NCI-H1417 treated with DMSO at 0.1 percent for 48 hours (cell line): ENCODE measurements at regions not wholly inside any gene's neighbourhood (a gene's known extent, or its start where the extent isn't known, plus 50 kb on each side); places are given as distances from the start of the nearest gene placed in this dataset.

ENCODE experiments used
- DNase-seq: peaks from one replicate; lab custom pipeline; 2025; lab: John Stamatoyannopoulos, UW

GRCh38 chr2:7468955-7469354 is 551.7 kb downstream of the RNF144A start:
- DNase-seq, result no peak

- DNase-seq, result no peak
Observed at GRCh38 chr2:7471185-7471584, 554.0 kb downstream of the RNF144A start.

GRCh38 chr2:7472465-7472864 is 555.3 kb downstream of the RNF144A start:
- DNase-seq, result no peak

GRCh38 chr2:7473135-7473771 is 556.0 kb downstream of the RNF144A start:
- DNase-seq, result no peak

GRCh38 chr2:7476371-7476770 is 559.2 kb downstream of the RNF144A start:
- no peak for DNase-seq

- DNase-seq, result no peak
Observed at GRCh38 chr2:7479603-7480002, 562.4 kb downstream of the RNF144A start.

GRCh38 chr2:7480431-7480830 is 563.2 kb downstream of the RNF144A start:
- DNase-seq, result no peak

- no peak for DNase-seq
Observed at GRCh38 chr2:7490672-7491071, 573.5 kb downstream of the RNF144A start.

- no peak for DNase-seq
Observed at GRCh38 chr2:7492719-7493118, 575.5 kb downstream of the RNF144A start.

- no peak for DNase-seq
Observed at GRCh38 chr2:7497178-7497577, 580.0 kb downstream of the RNF144A start.

GRCh38 chr2:7499018-7499417 is 581.8 kb downstream of the RNF144A start:
- DNase-seq, result no peak

- DNase-seq, result no peak
Observed at GRCh38 chr2:7502336-7502735, 585.1 kb downstream of the RNF144A start.

- peak; percentile 74 for DNase-seq
Observed at GRCh38 chr2:7508296-7508943, 591.2 kb downstream of the RNF144A start.

- DNase-seq, result no peak
Observed at GRCh38 chr2:7510353-7510752, 593.1 kb downstream of the RNF144A start.

- DNase-seq, result no peak
Observed at GRCh38 chr2:7513834-7514233, 596.6 kb downstream of the RNF144A start.

- DNase-seq, result no peak
Observed at GRCh38 chr2:7515327-7515726, 598.1 kb downstream of the RNF144A start.

- DNase-seq, result no peak
Observed at GRCh38 chr2:7516484-7517063, 599.4 kb downstream of the RNF144A start.

- no peak for DNase-seq
Observed at GRCh38 chr2:7517088-7517487, 599.9 kb downstream of the RNF144A start.

- DNase-seq, result no peak
Observed at GRCh38 chr2:7517851-7518250, 600.6 kb downstream of the RNF144A start.

- no peak for DNase-seq
Observed at GRCh38 chr2:7523481-7524120, 606.4 kb downstream of the RNF144A start.

- DNase-seq, result no peak
Observed at GRCh38 chr2:7524195-7524594, 607.0 kb downstream of the RNF144A start.

- no peak for DNase-seq
Observed at GRCh38 chr2:7525746-7526145, 608.5 kb downstream of the RNF144A start.

GRCh38 chr2:7527165-7527722 is 610.0 kb downstream of the RNF144A start:
- no peak for DNase-seq
